ENCODE measurements at regions not wholly inside any gene's neighbourhood (a gene's known extent, or its start where the extent isn't known, plus 50 kb on each side); places are given as distances from the start of the nearest gene placed in this dataset.

DNA sequence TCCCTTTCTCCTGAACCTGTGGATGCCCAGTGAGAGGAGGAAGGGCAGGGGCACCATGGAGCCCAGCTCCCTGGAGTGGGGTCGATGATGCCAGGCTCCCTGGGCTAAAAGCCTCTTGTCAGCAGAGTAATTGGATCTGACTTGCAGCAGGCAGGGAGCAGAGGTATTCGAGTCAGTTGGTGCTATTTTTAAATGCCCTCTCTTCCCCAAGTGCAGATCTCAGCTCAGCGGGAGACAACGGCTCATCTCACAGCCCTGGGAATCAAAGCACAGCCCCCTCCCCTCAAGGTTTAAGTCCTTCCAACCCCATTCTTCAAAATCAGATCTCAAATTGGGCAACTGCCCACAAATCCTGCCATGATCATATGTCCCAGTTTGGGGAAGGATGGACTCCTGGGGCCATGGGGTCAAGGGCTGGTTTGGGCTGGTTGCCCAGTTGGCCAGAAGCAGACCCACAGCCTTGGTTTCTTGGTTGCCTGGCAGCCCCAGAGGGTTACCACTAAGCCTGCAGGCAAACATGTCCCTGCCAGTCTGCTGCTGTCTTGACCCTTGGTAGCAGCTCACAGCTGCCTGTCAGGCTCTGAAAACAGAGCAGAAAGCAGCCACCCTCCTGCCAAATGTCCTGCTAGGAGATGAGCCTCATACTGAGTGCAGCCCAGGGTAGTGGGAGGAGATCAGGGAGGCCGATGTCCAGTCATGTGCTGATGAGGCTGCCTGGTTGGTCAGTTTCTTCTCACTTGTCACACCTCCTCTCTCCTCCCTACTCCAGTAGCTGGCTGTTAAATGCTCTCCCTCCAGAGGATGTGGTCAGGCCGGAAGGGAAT lies 244.9 kb downstream of the LOXHD1 start:
- TF ChIP-seq, protein P1, sequence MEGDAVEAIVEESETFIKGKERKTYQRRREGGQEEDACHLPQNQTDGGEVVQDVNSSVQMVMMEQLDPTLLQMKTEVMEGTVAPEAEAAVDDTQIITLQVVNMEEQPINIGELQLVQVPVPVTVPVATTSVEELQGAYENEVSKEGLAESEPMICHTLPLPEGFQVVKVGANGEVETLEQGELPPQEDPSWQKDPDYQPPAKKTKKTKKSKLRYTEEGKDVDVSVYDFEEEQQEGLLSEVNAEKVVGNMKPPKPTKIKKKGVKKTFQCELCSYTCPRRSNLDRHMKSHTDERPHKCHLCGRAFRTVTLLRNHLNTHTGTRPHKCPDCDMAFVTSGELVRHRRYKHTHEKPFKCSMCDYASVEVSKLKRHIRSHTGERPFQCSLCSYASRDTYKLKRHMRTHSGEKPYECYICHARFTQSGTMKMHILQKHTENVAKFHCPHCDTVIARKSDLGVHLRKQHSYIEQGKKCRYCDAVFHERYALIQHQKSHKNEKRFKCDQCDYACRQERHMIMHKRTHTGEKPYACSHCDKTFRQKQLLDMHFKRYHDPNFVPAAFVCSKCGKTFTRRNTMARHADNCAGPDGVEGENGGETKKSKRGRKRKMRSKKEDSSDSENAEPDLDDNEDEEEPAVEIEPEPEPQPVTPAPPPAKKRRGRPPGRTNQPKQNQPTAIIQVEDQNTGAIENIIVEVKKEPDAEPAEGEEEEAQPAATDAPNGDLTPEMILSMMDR (IDR thresholded peaks at IDR 0.05; ENCODE audit: insufficient read depth, low read depth, low read length) = no peak
- no peak overlapping the region for H3K4me3 ChIP-seq (ENCODE audit: low read depth, low read length)
- DNase-seq (ENCODE audit: low read depth) = no peak

DNA sequence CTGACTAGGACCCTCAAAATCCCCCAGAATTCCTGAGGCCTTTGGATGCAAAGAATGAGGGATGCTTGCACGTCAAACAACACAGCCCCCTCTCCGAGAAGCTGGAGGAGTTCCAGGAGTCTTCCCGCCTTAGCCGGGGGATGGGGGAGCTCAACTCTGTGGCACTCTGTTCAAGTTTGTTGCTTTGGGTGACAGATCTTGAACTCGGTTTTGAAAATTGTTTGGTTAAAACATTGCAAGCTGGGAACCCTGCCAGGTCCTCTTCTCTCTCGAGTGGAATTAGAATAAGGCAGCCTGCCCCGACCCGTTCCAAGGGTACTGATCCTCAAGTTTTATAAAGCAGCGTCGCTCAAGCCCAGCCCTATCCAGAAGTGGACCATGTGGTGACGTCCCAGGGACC lies 244.1 kb downstream of the LOXHD1 start:
- DNase-seq (ENCODE audit: low read depth) = no peak
- no peak overlapping the region for H3K4me3 ChIP-seq (ENCODE audit: low read depth, low read length)
- TF ChIP-seq, protein P1 (IDR thresholded peaks at IDR 0.05; ENCODE audit: insufficient read depth, low read depth, low read length) = no peak

DNA sequence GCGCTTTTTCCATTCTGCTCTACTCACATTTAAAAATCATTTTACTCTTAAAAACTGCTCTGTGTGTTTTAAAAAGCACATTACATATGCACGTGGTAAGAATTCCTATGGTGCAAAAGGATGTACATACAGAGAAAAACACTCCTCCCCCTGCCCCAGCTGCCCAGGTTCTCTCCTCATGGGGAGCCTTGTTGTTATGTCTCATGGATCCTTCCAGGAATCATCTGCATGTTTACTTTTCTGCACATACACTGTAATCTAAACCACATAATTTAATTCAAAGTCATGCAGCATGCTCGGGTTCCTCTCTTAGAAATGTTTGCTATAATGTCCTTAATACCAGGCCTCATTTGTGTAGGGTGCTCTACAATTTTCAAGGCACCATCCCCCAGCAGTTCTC lies 243.3 kb downstream of the LOXHD1 start:
- H3K4me3 ChIP-seq (ENCODE audit: low read depth, low read length) = no peak overlapping the region
- DNase-seq (ENCODE audit: low read depth) = no peak
- TF ChIP-seq, protein P1 (IDR thresholded peaks at IDR 0.05; ENCODE audit: insufficient read depth, low read depth, low read length) = no peak

DNA sequence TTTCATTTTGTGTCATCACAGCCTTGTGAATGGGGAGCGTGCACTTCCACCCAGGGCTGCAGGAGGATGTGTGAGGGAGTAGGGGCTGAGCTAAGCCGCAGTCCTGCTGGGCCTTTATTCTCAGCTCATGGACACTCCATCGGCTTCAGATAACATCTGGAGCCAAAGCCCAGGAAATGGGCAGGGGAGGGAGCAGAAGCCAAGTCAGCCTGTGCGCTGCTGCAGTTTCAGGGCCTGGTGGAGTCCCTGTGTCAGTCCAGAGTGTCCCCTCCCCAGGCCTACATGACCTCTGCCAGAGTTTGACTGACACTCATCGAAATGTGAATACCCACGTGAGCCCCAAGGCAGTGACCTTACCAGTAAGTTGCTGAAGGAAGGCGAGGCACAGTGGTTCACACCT lies 242.2 kb downstream of the LOXHD1 start:
- DNase-seq (ENCODE audit: low read depth) = no peak
- TF ChIP-seq, protein P1 (IDR thresholded peaks at IDR 0.05; ENCODE audit: insufficient read depth, low read depth, low read length) = no peak
- H3K4me3 ChIP-seq (ENCODE audit: low read depth, low read length) = no peak overlapping the region

DNA sequence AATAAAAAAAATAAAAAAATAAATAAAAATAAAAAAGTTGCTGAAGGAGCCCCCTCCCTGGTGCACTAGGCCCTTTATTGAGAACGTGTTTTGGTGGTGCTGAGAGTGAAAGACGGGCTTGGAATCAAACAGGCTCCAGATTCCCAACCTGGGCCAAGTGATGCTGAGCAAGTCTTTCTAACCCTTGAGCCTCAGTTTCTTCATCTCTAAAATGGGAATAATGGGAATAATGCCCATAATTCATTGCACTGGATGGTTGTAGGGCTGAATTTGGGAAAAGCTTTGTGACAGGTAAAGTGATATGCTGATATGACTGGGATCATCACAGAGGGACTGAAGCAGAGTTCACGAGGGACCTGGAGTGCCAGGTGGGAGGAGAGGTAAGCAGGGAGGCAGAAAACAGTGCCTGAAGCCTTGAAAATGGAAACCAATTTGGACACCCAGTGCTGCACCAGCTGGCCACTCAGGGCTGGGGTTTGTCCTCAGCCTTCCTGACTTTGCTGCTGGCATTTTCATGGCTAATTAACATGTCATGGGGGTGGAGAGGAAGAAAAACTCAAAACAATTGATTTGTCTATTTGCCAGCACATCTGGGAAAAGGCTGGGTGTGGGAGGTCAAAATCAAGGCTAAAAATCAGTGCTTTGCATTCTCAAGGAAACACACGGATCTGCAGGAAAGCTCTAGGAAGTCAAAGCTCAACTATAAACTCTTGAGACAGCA lies 241.3 kb downstream of the LOXHD1 start:
- peak; percentile 24 for DNase-seq (ENCODE audit: low read depth)
- TF ChIP-seq, protein P1 (IDR thresholded peaks at IDR 0.05; ENCODE audit: insufficient read depth, low read depth, low read length) = no peak
- H3K4me3 ChIP-seq (ENCODE audit: low read depth, low read length) = no peak overlapping the region

DNA sequence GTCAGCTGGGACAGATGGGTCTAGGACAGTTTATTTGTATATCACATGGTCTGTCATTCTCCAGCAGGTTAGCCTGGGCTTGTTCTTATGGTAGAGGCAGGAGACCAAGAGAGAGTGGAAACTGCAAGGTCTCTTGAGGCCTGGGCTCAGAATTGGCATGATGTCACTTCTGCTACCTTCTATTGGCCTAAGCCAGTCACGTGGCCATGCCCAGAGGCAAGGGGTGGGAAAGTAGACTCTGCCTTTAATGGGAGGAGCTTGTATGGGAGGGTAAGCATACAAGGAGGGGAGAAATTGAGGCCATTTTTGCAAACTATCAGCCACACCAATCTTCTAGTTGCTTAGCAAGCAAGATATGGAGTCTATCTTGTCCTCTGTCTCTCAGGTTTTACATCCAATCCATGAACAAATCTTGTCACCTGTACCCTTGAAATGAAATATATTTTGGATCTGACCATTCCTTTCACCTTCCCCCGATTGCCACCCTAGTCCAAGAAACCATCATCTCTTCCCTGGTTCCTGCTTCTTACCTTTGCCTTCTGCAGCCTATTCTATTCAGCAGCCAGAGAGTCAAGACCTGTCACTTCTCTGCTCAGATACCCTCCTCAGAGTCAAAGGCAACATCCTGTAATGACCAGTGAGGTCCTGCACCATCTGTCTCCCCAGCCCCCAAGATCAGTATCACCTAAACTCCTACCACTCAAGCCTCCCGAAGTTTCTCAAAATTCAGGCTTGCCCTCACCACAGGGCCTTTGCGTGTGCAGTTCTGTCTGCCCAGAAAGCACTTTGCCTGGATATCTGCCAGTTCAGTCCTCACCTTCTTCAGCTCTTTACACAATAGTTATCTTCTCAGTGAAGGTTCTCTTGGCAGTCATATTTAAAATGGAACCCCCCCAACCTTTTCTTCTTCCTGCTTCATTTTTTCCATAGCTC lies 240.0 kb downstream of the LOXHD1 start:
- DNase-seq (ENCODE audit: low read depth) = no peak
- no peak overlapping the region for H3K4me3 ChIP-seq (ENCODE audit: low read depth, low read length)

More for the DNA sequence above, 240.0 kb downstream of the LOXHD1 start:
- TF ChIP-seq, protein P1 (IDR thresholded peaks at IDR 0.05; ENCODE audit: insufficient read depth, low read depth, low read length) = no peak
